Transverse colon (tissue), 4 donors: ENCODE measurements at regions not wholly inside any gene's neighbourhood (a gene's known extent, or its start where the extent isn't known, plus 50 kb on each side); places are given as distances from the start of the nearest gene placed in this dataset.

Experiments
- DNase-seq: peaks from one replicate; pipeline ENCODE4 v3.0.0-alpha.2; 2019
- H3K27ac ChIP-seq, 4 donors: fragments of 200-600 bp; sonication (generic); 2 replicates each; pipeline ENCODE4 v1.5.1; 2016 to 2018; ENCODE audit warnings: inconsistent platforms in 4 of 4
- H3K27me3 ChIP-seq: fragments of 200-600 bp; sonication (generic); 2 replicates; pipeline ENCODE4 v1.5.1; 2017; ENCODE audit warnings: inconsistent platforms
- H3K36me3 ChIP-seq, 4 donors: fragments of 200-600 bp; sonication (generic); 2 replicates each; pipeline ENCODE4 v1.5.1; 2017 to 2019; ENCODE audit warnings: inconsistent platforms in 4 of 4
- H3K4me1 ChIP-seq, 4 donors: fragments of 200-600 bp; sonication (generic); 2 replicates each; pipeline ENCODE4 v1.5.1; 2017 to 2020; ENCODE audit warnings: inconsistent platforms in 4 of 4
- H3K4me3 ChIP-seq, 4 donors: fragments of 200-600 bp; sonication (generic); 1 replicate in 1 of 4; 2 replicates in 3 of 4; pipeline versions ENCODE4 v1.5.1 to v1.6.1; 2017 to 2019; ENCODE audit warnings: inconsistent platforms in 4 of 4
- H3K9me3 ChIP-seq, 2 donors: fragments of 200-600 bp; sonication (generic); 2 replicates each; pipeline ENCODE4 v1.5.1; 2017 to 2019; ENCODE audit warnings: inconsistent platforms in 2 of 2
- EP300 ChIP-seq: sonication (generic); formaldehyde crosslinking; IDR thresholded peaks from one replicate; pipeline ENCODE4 v1.6.1; 2017; ENCODE audit warnings: antibody characterized with exemption, low read depth
- POLR2A ChIP-seq: fragments of 450-650 bp; IDR thresholded peaks from one replicate; pipeline ENCODE4 v1.6.1; 2016; ENCODE audit warnings: antibody characterized with exemption, mild to moderate bottlenecking, moderate library complexity
- POLR2AphosphoS5 ChIP-seq, 3 donors: sonication (generic); formaldehyde crosslinking; IDR thresholded peaks; one replicate each; pipeline ENCODE4 v1.6.1; 2016; ENCODE audit warnings: antibody characterized with exemption in 3 of 3
- WGBS, 2 donors: methylation state at CpG; one replicate each; pipeline ENCODE4 v1.1.5; 2018; ENCODE audit warnings: low coverage in 1 of 2; 5-methylcytosine and 5-hydroxymethylcytosine counted together
- in situ Hi-C, 4 donors: fragments of 200-750 bp; cut with MboI; loops; one replicate each; pipeline versions ENCODE4 v1.15.0 to v1.15.1; 2017; ENCODE audit warnings: low sequenced_read_pairs in 3 of 4, low pct_ligation_motif_present in 1 of 4, low pct_unique_long_range_greater_than_20kb in 1 of 4
- intact Hi-C: fragments of 100-400 bp; cut with DNase I; formaldehyde crosslinking; loops from one replicate; pipeline ENCODE4 v1.15.1; 2023; ENCODE audit warnings: low total_unique reads
- TF ChIP-seq, protein P1 (sequence below), 5 experiments: fragments of 200-600 bp in 3 of 5; fragments of 450-650 bp in 2 of 5; sonication (generic) in 3 of 5; IDR thresholded peaks; 1 replicate in 2 of 5; 2 replicates in 3 of 5; pipeline ENCODE4 v1.5.1; 2016 to 2017; ENCODE audit warnings: antibody characterized with exemption in 5 of 5, inconsistent platforms in 3 of 5, mild to moderate bottlenecking in 2 of 5, moderate library complexity in 1 of 5

DNA sequence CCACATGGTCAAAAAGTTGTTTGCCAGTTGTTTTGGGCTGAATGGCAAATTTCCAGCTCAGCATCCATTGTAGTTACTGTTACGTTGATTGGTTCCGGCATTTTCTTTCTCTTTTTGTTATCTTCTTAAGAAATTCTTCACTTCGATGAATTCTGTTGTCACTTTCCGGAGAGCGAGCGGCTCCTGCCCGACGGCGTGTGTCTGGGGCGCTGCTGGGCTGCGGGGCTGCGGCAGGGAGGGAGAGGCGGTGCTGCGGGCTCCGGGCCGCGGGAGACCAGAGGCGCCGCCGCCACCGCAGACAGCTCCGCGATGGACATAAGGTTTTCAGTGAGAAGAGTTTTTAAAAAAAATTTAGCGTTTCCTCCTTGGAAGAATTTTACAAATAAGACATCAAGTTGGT is 117.4 kb downstream of the RRM1 start:
- Histone ChIP-seq H3K27ac (no peak overlapping the region), H3K27me3 (peaks cover 15% of the 10 kb centered on the region), H3K36me3 (no peaks in the 10 kb centered on the region), H3K9me3 (no peaks in the 10 kb centered on the region), H3K4me1 (peaks cover 0 to 5% (median 0%) of the 10 kb centered on the region in 4 donors), H3K4me3 (no peak overlapping the region)
- 40 to 41% methylated on average over 6 to 24 of the region's 24 CpGs for WGBS, 2 donors
- intact Hi-C loops, result no loop called here
- DNase-seq, result no peak
- TF ChIP-seq EP300, result no peak
- TF ChIP-seq, protein P1, sequence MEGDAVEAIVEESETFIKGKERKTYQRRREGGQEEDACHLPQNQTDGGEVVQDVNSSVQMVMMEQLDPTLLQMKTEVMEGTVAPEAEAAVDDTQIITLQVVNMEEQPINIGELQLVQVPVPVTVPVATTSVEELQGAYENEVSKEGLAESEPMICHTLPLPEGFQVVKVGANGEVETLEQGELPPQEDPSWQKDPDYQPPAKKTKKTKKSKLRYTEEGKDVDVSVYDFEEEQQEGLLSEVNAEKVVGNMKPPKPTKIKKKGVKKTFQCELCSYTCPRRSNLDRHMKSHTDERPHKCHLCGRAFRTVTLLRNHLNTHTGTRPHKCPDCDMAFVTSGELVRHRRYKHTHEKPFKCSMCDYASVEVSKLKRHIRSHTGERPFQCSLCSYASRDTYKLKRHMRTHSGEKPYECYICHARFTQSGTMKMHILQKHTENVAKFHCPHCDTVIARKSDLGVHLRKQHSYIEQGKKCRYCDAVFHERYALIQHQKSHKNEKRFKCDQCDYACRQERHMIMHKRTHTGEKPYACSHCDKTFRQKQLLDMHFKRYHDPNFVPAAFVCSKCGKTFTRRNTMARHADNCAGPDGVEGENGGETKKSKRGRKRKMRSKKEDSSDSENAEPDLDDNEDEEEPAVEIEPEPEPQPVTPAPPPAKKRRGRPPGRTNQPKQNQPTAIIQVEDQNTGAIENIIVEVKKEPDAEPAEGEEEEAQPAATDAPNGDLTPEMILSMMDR (IDR thresholded peaks at IDR 0.05), result no peak
- TF ChIP-seq POLR2A, result no peak
- no peak for TF ChIP-seq POLR2AphosphoS5 (IDR thresholded peaks at IDR 0.05)
- in situ Hi-C loops, result no loop called here

DNA sequence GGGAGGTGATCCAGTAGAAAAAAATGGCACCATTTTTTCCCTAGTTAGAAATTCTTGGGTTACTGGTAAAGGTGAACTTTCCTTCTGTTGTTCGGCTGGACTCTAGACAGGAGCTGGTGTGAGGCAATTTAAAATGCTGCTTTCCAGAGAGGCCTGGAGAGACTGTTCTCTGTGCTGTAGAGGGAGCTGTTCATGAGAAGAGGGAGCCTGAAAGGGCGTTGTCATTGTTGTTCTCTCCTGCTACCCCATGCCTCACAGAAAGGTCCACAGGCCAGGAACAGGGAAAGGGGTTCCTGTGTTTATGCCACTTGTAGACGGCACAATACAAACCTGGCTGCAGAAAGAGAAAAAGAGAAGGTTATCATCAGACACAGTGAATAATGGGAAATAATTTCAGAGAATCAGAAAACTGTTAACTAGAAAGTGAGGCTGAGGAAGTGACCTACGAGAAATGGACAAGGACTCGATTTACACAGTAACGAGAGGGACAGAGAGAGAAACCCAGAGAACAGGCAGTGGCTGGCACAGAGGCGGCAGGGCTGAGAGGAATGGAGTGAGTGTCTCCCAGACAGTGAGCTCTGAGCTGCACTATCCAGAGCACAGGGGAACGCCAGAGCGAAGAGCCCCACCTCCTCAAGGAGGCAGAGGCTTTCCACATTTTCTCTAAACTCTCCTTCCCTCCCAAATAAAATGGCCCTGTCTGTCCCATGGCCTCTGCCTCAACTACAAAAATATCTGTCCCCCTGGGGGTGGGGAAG is 109.2 kb downstream of the RRM1 start:
- no peak overlapping the region for H3K27ac ChIP-seq
- TF ChIP-seq POLR2AphosphoS5 (IDR thresholded peaks at IDR 0.05) (no peak), POLR2A (no peak), EP300 (no peak)
- TF ChIP-seq, protein P1 (IDR thresholded peaks at IDR 0.05), result no peak
- H3K4me1 ChIP-seq, result no peaks in the 10 kb centered on the region
- DNase-seq, result no peak
- H3K4me3 ChIP-seq, result no peak overlapping the region
- no peaks in the 10 kb centered on the region for H3K36me3 ChIP-seq
- no peaks in the 10 kb centered on the region for H3K27me3 ChIP-seq
- in situ Hi-C loops, result no loop called here
- intact Hi-C loops, result no loop called here
- 74 to 76% methylated on average over 7 to 9 of the region's 9 CpGs for WGBS, 2 donors
- no peaks in the 10 kb centered on the region for H3K9me3 ChIP-seq

DNA sequence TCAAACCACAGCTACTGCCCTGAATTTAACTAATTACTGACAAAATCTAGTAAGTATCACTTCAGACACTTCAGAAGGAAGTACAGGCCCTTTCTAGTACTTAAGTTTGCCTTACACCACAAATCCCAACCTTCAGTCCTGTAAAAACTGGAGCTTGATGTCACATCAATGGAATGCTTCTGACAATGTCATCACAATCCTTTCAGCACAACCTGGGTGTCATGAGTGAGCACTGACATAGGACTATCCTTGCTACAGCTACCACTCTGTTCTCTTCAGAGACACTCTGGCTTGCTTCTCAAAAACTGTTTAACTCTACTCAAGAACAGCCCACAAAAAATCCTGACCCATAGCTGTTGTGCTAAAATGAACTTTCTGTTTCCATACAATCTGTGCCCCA is 108.2 kb downstream of the RRM1 start:
- no peaks in the 10 kb centered on the region for H3K9me3 ChIP-seq
- H3K27me3 ChIP-seq, result no peaks in the 10 kb centered on the region
- H3K4me3 ChIP-seq, result no peak overlapping the region
- intact Hi-C loops (no loop called here), in situ Hi-C loops (no loop called here)
- H3K36me3 ChIP-seq, result no peaks in the 10 kb centered on the region
- no peak for TF ChIP-seq POLR2AphosphoS5 (IDR thresholded peaks at IDR 0.05)
- TF ChIP-seq, protein P1 (IDR thresholded peaks at IDR 0.05), result no peak
- no peak for TF ChIP-seq EP300
- TF ChIP-seq POLR2A, result no peak
- DNase-seq, result no peak
- H3K27ac ChIP-seq, result no peak overlapping the region
- no peaks in the 10 kb centered on the region for H3K4me1 ChIP-seq

DNA sequence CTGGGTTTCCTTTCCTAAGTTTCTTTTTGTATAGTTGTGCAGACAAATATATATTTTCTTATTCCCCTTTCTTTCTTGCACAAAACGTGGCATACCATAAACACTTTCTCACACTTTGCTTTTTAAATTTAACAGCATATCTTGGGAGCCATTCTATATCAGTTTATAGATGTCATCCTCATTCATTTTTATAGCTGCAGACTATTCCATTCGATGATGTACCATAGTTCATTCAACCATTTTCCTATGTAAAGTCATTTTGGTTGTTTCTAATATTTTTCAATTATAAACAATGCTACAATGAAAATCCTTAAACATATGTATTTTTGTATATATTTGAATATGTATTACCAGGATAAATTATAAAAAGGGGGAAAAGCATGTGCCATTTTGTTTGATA is 102.5 kb downstream of the RRM1 start:
- TF ChIP-seq EP300, result no peak
- TF ChIP-seq, protein P1 (IDR thresholded peaks at IDR 0.05), result no peak
- TF ChIP-seq POLR2AphosphoS5 (IDR thresholded peaks at IDR 0.05), result no peak
- no peak for TF ChIP-seq POLR2A
- intact Hi-C loops, result no loop called here
- Histone ChIP-seq H3K36me3 (no peaks in the 10 kb centered on the region), H3K9me3 (no peaks in the 10 kb centered on the region), H3K27ac (no peak overlapping the region), H3K27me3 (no peaks in the 10 kb centered on the region), H3K4me1 (no peaks in the 10 kb centered on the region), H3K4me3 (no peak overlapping the region)
- in situ Hi-C loops, result loop anchor here in 2 of 4 donors (10.0 to 25.0 kb wide), 2 partner anchors 298 to 815 kb away; no protein-coding TSS in a partner anchor
- no peak for DNase-seq
- WGBS, 2 donors, result 66 to 78% methylated on average over 2 of the region's 2 CpGs
